ENCODE measurements at regions not wholly inside any gene's neighbourhood (a gene's known extent, or its start where the extent isn't known, plus 50 kb on each side); places are given as distances from the start of the nearest gene placed in this dataset.

DNA sequence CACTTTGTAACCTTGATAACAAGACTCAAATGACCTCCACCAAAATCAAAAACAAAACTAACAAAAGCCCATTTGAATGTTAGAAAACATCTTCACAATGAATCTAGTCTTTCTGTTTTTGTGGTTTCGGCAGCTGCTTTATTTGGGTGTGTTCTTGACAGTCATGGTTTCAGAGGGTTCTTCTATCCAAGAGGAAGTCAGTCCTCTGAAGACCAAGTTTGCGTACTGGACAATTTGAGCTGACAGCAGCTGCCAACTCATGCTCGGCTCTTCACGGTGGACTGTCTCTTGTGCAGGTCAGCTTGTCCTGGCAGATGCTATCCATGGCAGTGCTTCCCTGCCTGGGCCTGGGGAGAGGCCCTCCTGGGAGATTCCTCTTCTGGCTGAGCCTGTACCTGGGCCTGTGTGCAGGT, 91.0 kb downstream of the TMEM17 start:
- peaks cover 5% of the 10 kb centered on the region for H3K9me3 ChIP-seq (ENCODE audit: control insufficient read depth, low read length)
- no peak overlapping the region for H3K27ac ChIP-seq
- no peak overlapping the region for H3K4me3 ChIP-seq (ENCODE audit: low read depth, low read length)
- H3K4me2 ChIP-seq (ENCODE audit: low read length) = no peak overlapping the region
- TF ChIP-seq, protein P1, sequence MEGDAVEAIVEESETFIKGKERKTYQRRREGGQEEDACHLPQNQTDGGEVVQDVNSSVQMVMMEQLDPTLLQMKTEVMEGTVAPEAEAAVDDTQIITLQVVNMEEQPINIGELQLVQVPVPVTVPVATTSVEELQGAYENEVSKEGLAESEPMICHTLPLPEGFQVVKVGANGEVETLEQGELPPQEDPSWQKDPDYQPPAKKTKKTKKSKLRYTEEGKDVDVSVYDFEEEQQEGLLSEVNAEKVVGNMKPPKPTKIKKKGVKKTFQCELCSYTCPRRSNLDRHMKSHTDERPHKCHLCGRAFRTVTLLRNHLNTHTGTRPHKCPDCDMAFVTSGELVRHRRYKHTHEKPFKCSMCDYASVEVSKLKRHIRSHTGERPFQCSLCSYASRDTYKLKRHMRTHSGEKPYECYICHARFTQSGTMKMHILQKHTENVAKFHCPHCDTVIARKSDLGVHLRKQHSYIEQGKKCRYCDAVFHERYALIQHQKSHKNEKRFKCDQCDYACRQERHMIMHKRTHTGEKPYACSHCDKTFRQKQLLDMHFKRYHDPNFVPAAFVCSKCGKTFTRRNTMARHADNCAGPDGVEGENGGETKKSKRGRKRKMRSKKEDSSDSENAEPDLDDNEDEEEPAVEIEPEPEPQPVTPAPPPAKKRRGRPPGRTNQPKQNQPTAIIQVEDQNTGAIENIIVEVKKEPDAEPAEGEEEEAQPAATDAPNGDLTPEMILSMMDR (IDR thresholded peaks at IDR 0.05) = no peak
- H3K4me1 ChIP-seq = peaks cover 11% of the 10 kb centered on the region
- H3K36me3 ChIP-seq (ENCODE audit: control insufficient read depth, insufficient read depth, low read length) = no peaks in the 10 kb centered on the region
- no peaks in the 10 kb centered on the region for H3K79me2 ChIP-seq
- H3K9ac ChIP-seq = no peak overlapping the region
- H3K27me3 ChIP-seq (ENCODE audit: control insufficient read depth, insufficient read depth, low read length) = no peaks in the 10 kb centered on the region
- H2AFZ ChIP-seq = no peak overlapping the region

GRCh38 chr2:62413116-62413663, 92.8 kb downstream of the TMEM17 start:
- Histone ChIP-seq H2AFZ (no peak overlapping the region), H3K79me2 (no peaks in the 10 kb centered on the region), H3K27ac (no peak overlapping the region), H3K36me3 (ENCODE audit: control insufficient read depth, insufficient read depth, low read length) (no peaks in the 10 kb centered on the region), H3K9me3 (ENCODE audit: control insufficient read depth, low read length) (no peaks in the 10 kb centered on the region), H3K9ac (no peak overlapping the region), H3K4me1 (peaks cover 11% of the 10 kb centered on the region), H3K4me2 (ENCODE audit: low read length) (no peak overlapping the region), H3K4me3 (ENCODE audit: low read depth, low read length) (no peak overlapping the region), H3K27me3 (ENCODE audit: control insufficient read depth, insufficient read depth, low read length) (no peaks in the 10 kb centered on the region)
- TF ChIP-seq, protein P1 (IDR thresholded peaks at IDR 0.05) = no peak

GRCh38 chr2:62412347-62412742, 93.7 kb downstream of the TMEM17 start:
- no peaks in the 10 kb centered on the region for H3K36me3 ChIP-seq (ENCODE audit: control insufficient read depth, insufficient read depth, low read length)
- H3K79me2 ChIP-seq = no peaks in the 10 kb centered on the region
- no peak overlapping the region for H2AFZ ChIP-seq
- H3K4me3 ChIP-seq (ENCODE audit: low read depth, low read length) = no peak overlapping the region
- no peak overlapping the region for H3K9ac ChIP-seq
- TF ChIP-seq, protein P1 (IDR thresholded peaks at IDR 0.05) = no peak
- H3K27ac ChIP-seq = no peak overlapping the region
- H3K27me3 ChIP-seq (ENCODE audit: control insufficient read depth, insufficient read depth, low read length) = no peaks in the 10 kb centered on the region
- H3K9me3 ChIP-seq (ENCODE audit: control insufficient read depth, low read length) = no peaks in the 10 kb centered on the region
- no peak overlapping the region for H3K4me2 ChIP-seq (ENCODE audit: low read length)
- H3K4me1 ChIP-seq = peaks cover 11% of the 10 kb centered on the region

DNA sequence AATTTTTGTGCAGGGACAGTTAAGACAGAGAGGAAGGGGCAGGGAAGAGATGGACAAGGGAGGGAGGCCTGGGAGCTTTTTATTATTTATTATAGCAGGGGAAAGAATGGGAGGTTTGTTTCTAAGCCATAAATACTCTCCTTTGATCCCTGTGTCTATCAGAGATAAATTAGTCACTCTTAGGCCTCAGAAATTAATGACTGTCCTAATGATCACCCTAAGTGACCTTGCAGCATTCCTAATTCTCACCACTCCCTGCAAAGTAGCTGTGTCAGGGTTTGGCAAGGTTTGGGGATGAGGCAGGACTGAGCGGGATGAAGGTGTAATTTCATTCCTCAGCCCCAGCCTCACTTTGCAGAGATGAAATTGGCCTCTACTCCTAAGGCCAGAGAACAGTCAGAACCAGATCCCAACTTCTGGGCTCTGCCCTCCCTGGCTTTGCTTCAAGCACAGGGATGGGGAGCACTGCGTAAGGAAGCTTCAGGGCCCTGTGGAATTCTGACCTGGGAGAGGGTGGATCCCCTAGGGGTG, 95.0 kb downstream of the TMEM17 start:
- Histone ChIP-seq H3K4me2 (ENCODE audit: low read length) (no peak overlapping the region), H2AFZ (peak overlapping the region; percentile 84), H3K36me3 (ENCODE audit: control insufficient read depth, insufficient read depth, low read length) (no peaks in the 10 kb centered on the region), H3K9ac (no peak overlapping the region), H3K9me3 (ENCODE audit: control insufficient read depth, low read length) (no peaks in the 10 kb centered on the region), H3K27ac (no peak overlapping the region), H3K79me2 (no peaks in the 10 kb centered on the region), H3K27me3 (ENCODE audit: control insufficient read depth, insufficient read depth, low read length) (no peaks in the 10 kb centered on the region), H3K4me3 (ENCODE audit: low read depth, low read length) (no peak overlapping the region), H3K4me1 (peaks cover 11% of the 10 kb centered on the region)
- TF ChIP-seq, protein P1 (IDR thresholded peaks at IDR 0.05) = no peak

DNA sequence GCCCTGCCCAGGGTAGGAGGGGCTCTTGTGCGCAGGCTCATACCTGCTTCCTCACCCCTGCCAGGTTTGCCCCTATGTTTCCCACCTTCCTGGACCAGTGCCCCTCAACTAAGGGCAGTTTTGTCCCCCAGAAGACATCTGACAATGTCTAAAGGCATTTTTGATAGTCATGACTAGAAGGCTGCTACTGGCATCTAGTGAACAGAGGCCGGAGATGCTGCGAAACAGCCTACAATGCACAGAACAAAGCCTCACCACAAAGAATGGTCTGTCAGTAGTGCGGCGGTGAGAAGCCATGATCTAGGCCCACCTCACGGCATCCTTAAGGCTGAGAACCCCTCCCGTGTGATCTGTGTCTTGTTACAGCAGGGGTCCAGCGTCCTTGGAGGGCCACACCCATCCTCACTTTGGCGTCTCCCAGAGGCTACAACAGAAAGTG, 96.0 kb downstream of the TMEM17 start:
- H3K27me3 ChIP-seq (ENCODE audit: control insufficient read depth, insufficient read depth, low read length) = no peaks in the 10 kb centered on the region
- H3K27ac ChIP-seq = no peak overlapping the region
- no peak overlapping the region for H3K9ac ChIP-seq
- H2AFZ ChIP-seq = no peak overlapping the region
- H3K9me3 ChIP-seq (ENCODE audit: control insufficient read depth, low read length) = no peaks in the 10 kb centered on the region
- TF ChIP-seq, protein P1 (IDR thresholded peaks at IDR 0.05) = no peak
- H3K36me3 ChIP-seq (ENCODE audit: control insufficient read depth, insufficient read depth, low read length) = no peaks in the 10 kb centered on the region
- peaks cover 11% of the 10 kb centered on the region for H3K4me1 ChIP-seq
- H3K79me2 ChIP-seq = no peaks in the 10 kb centered on the region
- no peak overlapping the region for H3K4me3 ChIP-seq (ENCODE audit: low read depth, low read length)
- H3K4me2 ChIP-seq (ENCODE audit: low read length) = no peak overlapping the region
